ENCODE measurements at regions not wholly inside any gene's neighbourhood (a gene's known extent, or its start where the extent isn't known, plus 50 kb on each side); places are given as distances from the start of the nearest gene placed in this dataset. TPM values are rescaled to one million over a fixed set of nuclear protein-coding genes. Genes with fewer than 3 reads are reported as not detected.
"Not testable (repeated sequence)": the region's sequence is repeated elsewhere in the genome, so short reads cannot be mapped to it uniquely, and the experiment has no call there.

- H3K9ac ChIP-seq (replicated peaks; ENCODE audit: extremely low read depth, insufficient read depth, low read length); BruUV-seq (replicated peaks); CTCF ChIA-PET; H2AFZ ChIP-seq (ENCODE audit: low read depth, low read length); H3K79me2 ChIP-seq (ENCODE audit: control insufficient read depth, insufficient read depth, low read length); H3K9me3 ChIP-seq (replicated peaks; ENCODE audit: control insufficient read depth, insufficient read depth, low read length); H3K4me2 ChIP-seq (ENCODE audit: insufficient read depth, low read length); POLR2A ChIA-PET; H3K4me3 ChIP-seq (replicated peaks in 1 of 3; ENCODE audit: insufficient read depth in 1 of 3, low read depth in 1 of 3, low read length in 3 of 3); H3K4me1 ChIP-seq (ENCODE audit: control insufficient read depth, extremely low read depth, insufficient read depth, low read length); DNase-seq (ENCODE audit: low read depth, low spot score); FAIRE-seq; H3K9me1 ChIP-seq (replicated peaks; ENCODE audit: control insufficient read depth, extremely low read depth, insufficient read depth, low read length); H3K27ac ChIP-seq (ENCODE audit: insufficient read depth, low read depth, low read length); H3K36me3 ChIP-seq (ENCODE audit: control insufficient read depth in 2 of 2, extremely low read depth in 1 of 2, insufficient read depth in 2 of 2, low read length in 2 of 2); H4K20me1 ChIP-seq (replicated peaks; ENCODE audit: control insufficient read depth, extremely low read depth, insufficient read depth, low read length); dilution Hi-C loops (cut with MboI; ENCODE audit: extremely low pct_ligation_motif_present, low sequenced_read_pairs); H3K27me3 ChIP-seq (ENCODE audit: control insufficient read depth in 2 of 2, insufficient read depth in 2 of 2, low read length in 2 of 2): not testable (repeated sequence)
- intact Hi-C loops (cut with micrococcal nuclease), result loop anchor here (10.0 kb wide), 1 partner anchor 327 kb away; the partner anchor contains the start of gene NADSYN1
Measured at GRCh38 chr11:71781491-71781890, 51.5 kb upstream of the DEFB108B start.

GRCh38 chr11:71782229-71782861 lies 50.7 kb upstream of the DEFB108B start:
- H4K20me1 ChIP-seq (replicated peaks; ENCODE audit: control insufficient read depth, extremely low read depth, insufficient read depth, low read length); DNase-seq (ENCODE audit: low read depth, low spot score); H3K9me3 ChIP-seq (replicated peaks; ENCODE audit: control insufficient read depth, insufficient read depth, low read length); H3K4me3 ChIP-seq (replicated peaks in 1 of 3; ENCODE audit: insufficient read depth in 1 of 3, low read depth in 1 of 3, low read length in 3 of 3); H3K4me1 ChIP-seq (ENCODE audit: control insufficient read depth, extremely low read depth, insufficient read depth, low read length); CTCF ChIA-PET; dilution Hi-C loops (cut with MboI; ENCODE audit: extremely low pct_ligation_motif_present, low sequenced_read_pairs); H3K27ac ChIP-seq (ENCODE audit: insufficient read depth, low read depth, low read length); BruUV-seq (replicated peaks); H3K9me1 ChIP-seq (replicated peaks; ENCODE audit: control insufficient read depth, extremely low read depth, insufficient read depth, low read length); H3K4me2 ChIP-seq (ENCODE audit: insufficient read depth, low read length); H3K36me3 ChIP-seq (ENCODE audit: control insufficient read depth in 2 of 2, extremely low read depth in 1 of 2, insufficient read depth in 2 of 2, low read length in 2 of 2); H2AFZ ChIP-seq (ENCODE audit: low read depth, low read length); H3K27me3 ChIP-seq (ENCODE audit: control insufficient read depth in 2 of 2, insufficient read depth in 2 of 2, low read length in 2 of 2); FAIRE-seq; H3K9ac ChIP-seq (replicated peaks; ENCODE audit: extremely low read depth, insufficient read depth, low read length); H3K79me2 ChIP-seq (ENCODE audit: control insufficient read depth, insufficient read depth, low read length): not testable (repeated sequence)
- intact Hi-C loops (cut with micrococcal nuclease), result loop anchor here (10.0 kb wide), 1 partner anchor 328 kb away; the partner anchor contains the start of gene NADSYN1
- POLR2A ChIA-PET, result interaction anchor here (0.7 kb wide), 1 partner anchor 282 kb away, joined by 3 read pairs; no protein-coding TSS in a partner anchor

GRCh38 chr11:71783191-71783590 lies 49.8 kb upstream of the DEFB108B start:
- H3K9ac ChIP-seq (replicated peaks; ENCODE audit: extremely low read depth, insufficient read depth, low read length); DNase-seq (ENCODE audit: low read depth, low spot score); CTCF ChIA-PET; H3K27ac ChIP-seq (ENCODE audit: insufficient read depth, low read depth, low read length); H4K20me1 ChIP-seq (replicated peaks; ENCODE audit: control insufficient read depth, extremely low read depth, insufficient read depth, low read length); H3K4me3 ChIP-seq (replicated peaks in 1 of 3; ENCODE audit: insufficient read depth in 1 of 3, low read depth in 1 of 3, low read length in 3 of 3); FAIRE-seq; H3K27me3 ChIP-seq (ENCODE audit: control insufficient read depth in 2 of 2, insufficient read depth in 2 of 2, low read length in 2 of 2); H3K4me2 ChIP-seq (ENCODE audit: insufficient read depth, low read length); H3K9me1 ChIP-seq (replicated peaks; ENCODE audit: control insufficient read depth, extremely low read depth, insufficient read depth, low read length); dilution Hi-C loops (cut with MboI; ENCODE audit: extremely low pct_ligation_motif_present, low sequenced_read_pairs); H3K36me3 ChIP-seq (ENCODE audit: control insufficient read depth in 2 of 2, extremely low read depth in 1 of 2, insufficient read depth in 2 of 2, low read length in 2 of 2); BruUV-seq (replicated peaks); POLR2A ChIA-PET; H3K4me1 ChIP-seq (ENCODE audit: control insufficient read depth, extremely low read depth, insufficient read depth, low read length); H3K9me3 ChIP-seq (replicated peaks; ENCODE audit: control insufficient read depth, insufficient read depth, low read length); H3K79me2 ChIP-seq (ENCODE audit: control insufficient read depth, insufficient read depth, low read length); H2AFZ ChIP-seq (ENCODE audit: low read depth, low read length): not testable (repeated sequence)
- intact Hi-C loops (cut with micrococcal nuclease), result loop anchor here (10.0 kb wide), 1 partner anchor 328 kb away; the partner anchor contains the start of gene NADSYN1

Small RNA genes lying in the stretch of these regions (small RNA-seq; reads per million reads assigned to genes)
- not detected for gene SNRPCP14 (ENCODE audit: insufficient read depth, insufficient read length, low read depth, low replicate concordance)

Measured in endothelial cell of umbilical vein (primary cell).